RPMI7951 (cell line): ENCODE measurements at regions not wholly inside any gene's neighbourhood (a gene's known extent, or its start where the extent isn't known, plus 50 kb on each side); places are given as distances from the start of the nearest gene placed in this dataset.
A peak's percentile ranks its signal among the peaks of the same experiment; 100 is the strongest.

ENCODE experiments used
- DNase-seq: peaks from one replicate; pipeline ENCODE4 v3.0.0-alpha.2; 2012; ENCODE audit warnings: low read depth

DNA sequence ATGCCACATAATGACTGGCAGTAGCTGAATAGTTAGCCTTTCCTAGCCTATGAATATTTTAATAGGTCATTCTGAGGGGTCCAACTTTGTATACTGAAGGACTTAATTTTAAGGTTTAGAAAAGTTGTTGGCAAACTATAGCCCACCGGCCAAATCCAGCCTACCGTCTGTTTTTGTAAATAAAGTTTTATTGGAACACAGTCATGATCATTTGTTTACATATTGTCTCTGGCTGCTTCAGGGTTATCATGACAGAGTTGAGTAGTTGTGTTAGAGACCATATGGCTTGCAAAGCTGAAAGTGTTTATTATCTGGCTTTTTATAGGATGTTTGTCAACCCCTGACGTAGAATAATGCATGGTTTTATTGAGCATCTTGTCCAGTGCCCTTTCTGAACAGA lies 73.4 kb downstream of the NTMT2 start:
- no peak for DNase-seq

DNA sequence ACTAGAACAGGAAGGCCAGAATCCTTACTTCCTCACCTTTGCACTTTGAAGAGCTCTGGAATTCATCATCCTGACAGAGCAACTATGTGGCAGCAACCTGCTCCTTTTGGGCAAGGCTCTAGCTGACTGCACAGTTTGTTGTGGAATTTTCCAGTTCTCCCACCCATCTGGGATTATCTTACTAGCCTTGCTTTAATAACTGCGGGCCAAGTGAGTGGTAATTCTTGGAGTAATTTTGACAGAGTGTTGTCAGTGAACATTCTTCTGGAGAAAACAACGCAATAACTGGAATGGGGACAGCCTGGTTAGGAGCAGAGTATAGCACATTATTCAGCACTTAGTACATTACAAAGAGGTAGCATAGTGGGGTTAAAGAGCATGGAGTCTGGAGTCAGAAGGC lies 75.3 kb downstream of the NTMT2 start:
- peak; percentile 7 for DNase-seq

DNA sequence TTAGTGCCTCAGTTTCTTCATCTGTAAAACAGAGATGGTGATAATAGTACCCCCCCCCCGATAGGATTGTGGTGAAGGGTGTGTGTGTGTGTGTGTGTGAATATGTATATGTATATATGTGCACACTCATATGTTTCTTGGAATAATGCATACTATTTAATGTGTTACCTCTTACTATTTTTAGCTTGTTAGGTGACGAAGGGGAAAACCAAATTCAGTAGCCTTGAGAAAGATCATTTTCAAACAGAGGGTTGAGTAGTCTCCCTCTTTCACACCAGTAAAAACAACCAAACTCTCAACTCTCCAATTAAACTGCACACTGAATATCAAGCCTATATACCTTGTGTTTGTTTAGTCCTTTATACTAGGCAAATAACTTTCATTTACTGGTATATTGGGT lies 75.7 kb downstream of the NTMT2 start:
- DNase-seq: no peak

GRCh38 chr1:170224469-170224868 lies 78.7 kb downstream of the NTMT2 start:
- DNase-seq: no peak

DNA sequence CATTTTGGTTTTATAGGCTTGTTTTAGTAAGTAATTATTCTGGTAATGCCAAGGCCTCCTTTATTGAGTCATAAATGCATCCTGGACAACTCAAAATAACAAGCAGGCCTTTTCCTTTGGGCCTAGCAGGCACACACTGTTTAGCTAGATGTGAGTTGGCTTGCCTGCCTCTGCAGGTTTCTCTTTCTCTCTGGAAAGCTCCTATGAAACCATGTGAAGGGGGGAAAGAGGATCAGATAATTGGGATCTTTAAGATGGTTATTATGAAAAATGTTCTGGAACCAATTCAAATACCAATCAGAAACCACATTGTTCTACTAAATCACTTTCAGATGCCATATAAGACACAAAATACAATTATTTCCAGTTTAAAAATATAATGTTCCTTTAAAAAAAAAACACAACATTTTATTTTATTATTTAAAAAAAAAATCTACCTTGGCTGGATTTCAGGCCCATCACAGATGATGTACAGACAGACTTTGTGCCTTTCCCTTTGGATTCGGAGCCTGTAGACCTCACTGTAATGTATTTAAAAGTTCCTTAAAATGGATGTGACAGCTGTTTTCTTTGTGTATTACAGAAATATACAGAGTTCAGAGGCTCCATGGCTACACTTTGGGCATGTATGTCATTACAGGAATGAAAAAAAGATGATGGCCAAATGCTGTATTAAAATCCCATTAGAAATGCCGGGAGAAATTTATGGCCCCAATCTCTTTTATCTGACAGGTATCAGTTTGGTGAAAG lies 80.2 kb downstream of the NTMT2 start:
- peak; percentile 28 for DNase-seq

GRCh38 chr1:170226767-170227166 lies 81.0 kb downstream of the NTMT2 start:
- no peak for DNase-seq

- no peak for DNase-seq
Observed at GRCh38 chr1:170230323-170230722, 84.6 kb downstream of the NTMT2 start.

DNA sequence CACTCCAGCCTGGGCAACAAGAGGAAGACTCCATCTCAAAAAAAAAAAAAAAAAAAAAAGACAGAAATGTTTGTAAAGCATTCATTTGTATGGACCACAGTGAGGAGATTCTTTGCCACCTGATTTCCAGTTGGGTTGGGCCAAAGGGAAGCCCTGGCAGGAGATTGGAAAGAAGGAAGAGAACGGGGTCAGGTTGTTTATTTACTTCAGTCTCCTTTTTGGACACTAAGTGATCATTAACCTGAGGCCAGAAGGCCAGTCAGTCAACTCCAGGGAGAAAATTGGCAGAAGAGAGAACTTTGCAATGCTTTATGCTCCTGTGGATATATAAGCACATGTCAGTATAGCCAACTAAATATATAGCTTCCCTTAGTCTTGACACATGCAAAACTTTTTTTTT lies 85.9 kb downstream of the NTMT2 start:
- DNase-seq: no peak

- DNase-seq: no peak
Observed at GRCh38 chr1:170238704-170239391, 93.1 kb downstream of the NTMT2 start.

DNA sequence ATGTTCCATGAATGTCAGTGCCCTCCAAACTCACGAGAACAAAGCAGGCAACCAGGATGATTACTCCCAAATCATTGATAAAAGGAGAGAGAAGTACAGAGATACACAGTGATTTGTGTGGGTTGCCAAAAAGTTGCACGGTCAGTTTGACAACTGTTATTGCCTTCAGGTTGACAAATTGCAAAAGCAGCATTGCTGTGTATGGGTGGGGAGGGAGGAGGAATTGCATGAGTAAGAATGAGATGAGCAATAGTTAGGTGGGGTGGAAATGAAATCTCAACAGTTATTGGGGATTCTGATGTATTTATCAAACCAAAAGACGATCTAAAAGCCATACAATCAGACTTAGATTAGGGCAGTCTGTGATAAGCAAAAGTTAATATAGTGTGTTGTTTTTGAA lies 93.7 kb downstream of the NTMT2 start:
- no peak for DNase-seq

DNA sequence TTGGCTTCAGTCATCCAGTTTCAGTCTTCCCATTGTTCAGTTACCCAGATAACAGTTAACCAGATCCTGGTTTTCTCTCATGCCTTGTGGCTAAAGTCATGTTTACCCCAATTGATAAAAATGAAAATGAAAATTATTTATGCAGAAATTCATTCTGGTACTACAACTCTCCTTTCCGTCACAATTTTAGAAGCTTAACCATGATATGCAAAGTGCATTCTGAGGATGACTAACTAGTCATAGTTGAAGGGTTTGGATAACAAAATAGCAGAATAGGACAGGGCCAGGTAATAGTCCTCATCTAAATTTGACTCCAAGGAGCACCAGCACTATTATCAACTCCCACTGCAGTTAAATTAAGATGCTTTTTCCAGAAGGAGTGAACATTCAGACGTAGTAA lies 94.7 kb downstream of the NTMT2 start:
- no peak for DNase-seq

GRCh38 chr1:170241266-170241851 lies 95.6 kb downstream of the NTMT2 start:
- no peak for DNase-seq

DNA sequence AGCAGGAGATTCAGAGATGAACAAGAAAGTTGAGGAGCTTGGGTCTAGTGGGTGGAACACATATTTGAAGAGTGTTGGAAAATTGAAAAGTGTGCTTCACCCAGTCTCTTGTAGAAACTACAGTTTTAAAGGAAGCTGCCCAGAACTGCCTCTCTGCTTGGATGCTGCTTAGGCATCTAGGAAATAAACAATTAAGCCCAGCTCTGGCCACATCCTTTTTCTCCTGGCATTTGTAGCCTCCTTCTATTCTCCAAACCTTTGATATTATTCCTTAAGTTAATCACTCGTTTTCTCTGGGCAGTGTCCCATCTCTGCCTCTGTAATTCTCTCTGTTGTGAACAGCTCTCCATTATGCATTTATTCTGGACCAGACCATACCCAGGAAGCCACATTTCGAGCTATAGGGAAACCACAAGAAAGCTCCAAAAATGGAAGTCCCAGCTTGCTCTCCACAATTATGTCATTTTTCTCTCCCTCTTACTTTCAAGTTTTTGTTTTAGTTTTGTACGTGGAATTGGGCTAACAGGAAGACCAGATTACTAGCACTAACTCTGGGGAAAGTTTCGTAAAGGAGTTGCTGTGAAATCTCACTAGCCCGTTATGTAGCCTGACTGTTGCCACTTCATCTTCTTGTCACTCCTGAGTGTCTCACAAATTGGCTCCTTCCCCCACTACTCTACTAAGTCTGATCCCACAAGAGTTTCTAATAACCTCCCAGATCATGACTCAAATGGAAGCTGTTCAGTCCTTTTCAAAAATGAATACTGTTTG lies 102.2 kb downstream of the NTMT2 start:
- DNase-seq: peak; percentile 57

DNA sequence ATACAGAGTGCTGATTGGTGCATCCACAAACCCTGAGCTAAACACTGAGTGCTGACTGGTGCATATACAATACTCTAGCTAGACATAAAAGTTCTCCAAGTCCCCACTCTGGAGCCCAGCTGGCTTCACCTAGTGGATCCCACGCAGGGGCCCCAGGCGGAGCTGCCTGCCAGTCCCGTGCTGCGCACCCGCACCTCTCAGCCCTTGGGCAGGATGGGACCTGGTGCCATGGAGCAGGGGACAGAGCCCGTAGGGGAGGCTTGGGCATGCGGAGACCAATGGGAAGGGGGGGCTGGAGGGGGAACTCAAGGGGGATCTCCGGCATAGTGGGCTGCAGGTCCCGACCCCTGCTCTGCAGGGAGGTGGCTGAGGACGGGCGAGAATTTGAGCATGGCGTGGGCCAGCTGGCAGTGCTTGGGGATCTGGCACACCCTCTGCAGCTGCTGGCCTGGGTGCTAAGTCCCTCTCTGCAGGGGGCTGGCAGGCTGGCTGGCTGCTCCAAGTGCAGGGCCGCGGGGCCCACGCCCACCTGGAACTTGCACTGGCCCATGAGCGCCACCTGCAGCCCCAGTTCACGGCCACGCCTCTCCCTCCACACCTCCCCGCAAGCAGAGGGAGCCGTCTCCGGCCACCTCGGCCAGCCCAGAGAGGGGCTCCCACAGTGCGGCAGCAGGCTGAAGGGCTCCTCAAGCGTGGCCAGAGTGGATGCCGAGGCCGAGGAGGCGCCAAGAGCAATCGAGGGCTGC lies 104.9 kb downstream of the NTMT2 start:
- no peak for DNase-seq

DNA sequence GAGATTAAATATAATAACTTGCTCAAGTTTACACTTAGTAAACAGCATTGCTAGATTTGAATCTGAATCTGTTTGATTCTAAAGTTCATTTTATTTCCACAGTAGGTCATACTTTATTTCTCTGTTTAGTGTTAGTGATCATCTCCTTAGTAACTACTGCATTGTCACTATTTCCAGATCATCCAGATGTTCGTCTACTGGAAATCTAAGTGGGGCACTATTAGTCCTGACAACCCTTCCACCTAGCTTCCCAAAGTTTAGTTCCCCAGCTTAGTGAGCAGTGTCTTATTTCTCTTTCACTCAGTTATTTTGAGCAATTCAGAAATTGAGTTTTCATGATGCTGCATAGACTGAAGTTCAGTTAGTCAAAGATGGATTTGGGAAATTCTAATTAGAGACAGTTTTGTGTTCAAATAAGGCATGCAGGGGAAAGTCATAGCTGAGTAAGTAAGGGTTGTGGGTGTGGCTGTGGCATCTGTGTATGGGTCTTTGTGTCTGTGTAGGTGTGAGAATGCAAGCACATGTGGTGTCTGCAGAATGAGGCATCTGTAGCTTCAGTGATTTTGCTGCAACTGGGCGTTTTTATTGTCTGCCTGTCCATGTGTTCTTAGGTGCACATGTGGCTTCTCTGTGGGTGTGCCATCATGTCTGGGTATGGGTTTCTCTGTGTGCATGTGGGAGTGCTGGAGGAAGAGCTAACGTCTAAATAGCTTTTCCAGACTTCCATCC lies 107.3 kb downstream of the NTMT2 start:
- peak; percentile 67 for DNase-seq

- DNase-seq: no peak
Observed at GRCh38 chr1:170254371-170254770, 108.6 kb downstream of the NTMT2 start.

DNA sequence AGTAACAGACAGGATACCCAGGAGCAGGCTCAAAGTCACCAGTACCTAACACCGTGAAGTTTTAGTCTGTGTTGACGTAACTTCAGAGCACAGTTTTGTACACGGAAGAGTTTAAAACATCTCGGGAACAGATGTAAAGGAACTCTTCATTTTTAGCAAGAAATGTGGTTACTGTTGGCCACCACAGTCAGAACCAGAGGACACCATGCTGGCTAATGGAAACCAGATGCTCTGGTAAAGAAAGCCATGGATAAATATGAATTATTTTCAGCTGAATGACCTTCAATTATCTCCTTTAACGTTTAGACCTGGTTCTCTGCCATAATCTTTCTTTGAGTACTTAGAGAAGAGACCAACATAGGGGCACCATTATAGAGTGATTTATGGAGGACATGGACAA lies 115.9 kb downstream of the NTMT2 start:
- peak; percentile 93 for DNase-seq

- DNase-seq: peak; percentile 27
Observed at GRCh38 chr1:170262276-170262939, 116.6 kb downstream of the NTMT2 start.

GRCh38 chr1:170265234-170265633 lies 119.5 kb downstream of the NTMT2 start:
- peak; percentile 9 for DNase-seq

GRCh38 chr1:170267317-170267716 lies 121.6 kb downstream of the NTMT2 start:
- DNase-seq: peak; percentile 28
